Liver (tissue), 8 donors: ENCODE measurements at regions not wholly inside any gene's neighbourhood (a gene's known extent, or its start where the extent isn't known, plus 50 kb on each side); places are given as distances from the start of the nearest gene placed in this dataset.

Source experiments
- DNase-seq: peaks from one replicate; pipeline ENCODE4 v3.0.0-alpha.2; 2017; ENCODE audit warnings: low spot score
- H3K27ac ChIP-seq, 2 donors: one replicate each; pipeline ENCODE4 v1.7.0; 2013; ENCODE audit warnings: inconsistent platforms in 2 of 2, low read length in 2 of 2, control low read depth in 1 of 2, low read depth in 1 of 2, mild to moderate bottlenecking in 1 of 2
- H3K27me3 ChIP-seq, 4 donors: one replicate each; pipeline versions ENCODE4 v1.6.1 to v1.7.0; 2013; ENCODE audit warnings: low read length in 3 of 4, inconsistent platforms in 1 of 4, mild to moderate bottlenecking in 1 of 4, moderate library complexity in 1 of 4; ENCODE audit not compliant: control insufficient read depth in 4 of 4, insufficient read depth in 4 of 4
- H3K36me3 ChIP-seq, 4 donors: one replicate each; pipeline versions ENCODE4 v1.6.1 to v1.7.0; 2013; ENCODE audit warnings: low read length in 3 of 4, mild to moderate bottlenecking in 3 of 4, low read depth in 1 of 4, moderate library complexity in 1 of 4; ENCODE audit not compliant: control insufficient read depth in 4 of 4, insufficient read depth in 3 of 4
- H3K4me1 ChIP-seq, 4 donors: one replicate each; pipeline versions ENCODE4 v1.6.1 to v1.7.0; 2013; ENCODE audit warnings: low read length in 3 of 4, mild to moderate bottlenecking in 3 of 4, moderate library complexity in 1 of 4; ENCODE audit not compliant: control insufficient read depth in 4 of 4, insufficient read depth in 4 of 4
- H3K4me3 ChIP-seq, 3 donors: one replicate each; pipeline versions ENCODE4 v1.6.1 to v1.7.0; 2013; ENCODE audit warnings: low read length in 3 of 3, control low read depth in 1 of 3, low read depth in 1 of 3, mild to moderate bottlenecking in 1 of 3
- H3K9ac ChIP-seq, 2 donors: one replicate each; pipeline ENCODE4 v1.7.0; 2013; ENCODE audit warnings: low read length in 2 of 2, mild to moderate bottlenecking in 2 of 2, moderate library complexity in 2 of 2, control low read depth in 1 of 2, low read depth in 1 of 2
- H3K9me3 ChIP-seq, 4 donors: one replicate each; pipeline versions ENCODE4 v1.6.1 to v1.7.0; 2013; ENCODE audit warnings: low read length in 3 of 4; ENCODE audit not compliant: control insufficient read depth in 4 of 4
- EGR1 ChIP-seq, 2 donors: IDR thresholded peaks; 2 replicates each; pipeline ENCODE4 v1.6.1; 2016 to 2018; ENCODE audit warnings: antibody characterized with exemption in 2 of 2, low read depth in 2 of 2
- FOXA2 ChIP-seq: IDR thresholded peaks from 2 replicates; pipeline ENCODE4 v1.6.1; 2016; ENCODE audit warnings: antibody characterized with exemption
- GABPA ChIP-seq, 2 donors: IDR thresholded peaks in 1 of 2; conservative IDR thresholded peaks in 1 of 2; 2 replicates each; pipeline ENCODE4 v1.6.1; 2016; ENCODE audit warnings: antibody characterized with exemption in 2 of 2, mild to moderate bottlenecking in 1 of 2, moderate library complexity in 1 of 2
- HNF4A ChIP-seq, 2 donors: conservative IDR thresholded peaks; 2 replicates each; pipeline ENCODE4 v1.6.1; 2016; ENCODE audit warnings: antibody characterized with exemption in 2 of 2, mild to moderate bottlenecking in 2 of 2
- HNF4G ChIP-seq: IDR thresholded peaks from 2 replicates; pipeline ENCODE4 v1.6.1; 2016; ENCODE audit warnings: antibody characterized with exemption
- JUND ChIP-seq, 2 donors: IDR thresholded peaks; 2 replicates each; pipeline ENCODE4 v1.6.1; 2016; ENCODE audit warnings: antibody characterized with exemption in 2 of 2
- NR2F2 ChIP-seq: IDR thresholded peaks from 2 replicates; pipeline ENCODE4 v1.6.1; 2016; ENCODE audit warnings: antibody characterized with exemption
- RAD21 ChIP-seq, 2 donors: IDR thresholded peaks; 2 replicates each; pipeline ENCODE4 v1.6.1; 2016; ENCODE audit warnings: antibody characterized with exemption in 2 of 2, mild to moderate bottlenecking in 2 of 2
- RXRA ChIP-seq, 2 donors: IDR thresholded peaks; 2 replicates each; pipeline ENCODE4 v1.6.1; 2017 to 2018; ENCODE audit warnings: antibody characterized with exemption in 2 of 2, mild to moderate bottlenecking in 1 of 2
- SP1 ChIP-seq: IDR thresholded peaks from 2 replicates; pipeline ENCODE4 v1.6.1; 2018; ENCODE audit warnings: antibody characterized with exemption, mild to moderate bottlenecking
- TAF1 ChIP-seq: conservative IDR thresholded peaks from 2 replicates; pipeline ENCODE4 v1.6.1; 2016; ENCODE audit warnings: antibody characterized with exemption, mild to moderate bottlenecking
- YY1 ChIP-seq: IDR thresholded peaks from 2 replicates; pipeline ENCODE4 v1.6.1; 2016; ENCODE audit warnings: antibody characterized with exemption, mild to moderate bottlenecking
- WGBS: extraction: QIAGEN DNeasy Blood & Tissue Kit; methylation state at CpG from one replicate; pipeline ENCODE4 v1.1.7; 2013; 5-methylcytosine and 5-hydroxymethylcytosine counted together
- TF ChIP-seq, protein P1 (sequence below): fragments of 150-350 bp; IDR thresholded peaks from 2 replicates; pipeline ENCODE4 v1.5.1; 2017; ENCODE audit warnings: improper control_type of control experiment, low read depth, low read length; ENCODE audit not compliant: missing input control
- TF ChIP-seq, protein P2 (sequence below): IDR thresholded peaks from 2 replicates; pipeline ENCODE4 v1.6.1; 2016; ENCODE audit warnings: antibody characterized with exemption
- TF ChIP-seq, protein P3 (sequence below): IDR thresholded peaks from 2 replicates; pipeline ENCODE4 v1.6.1; 2016; ENCODE audit warnings: antibody characterized with exemption
- TF ChIP-seq, protein P4 (sequence below): IDR thresholded peaks from 2 replicates; pipeline ENCODE4 v1.6.1; 2016; ENCODE audit warnings: antibody characterized with exemption
- TF ChIP-seq, protein P5 (sequence below): IDR thresholded peaks from 2 replicates; pipeline ENCODE4 v1.6.1; 2016; ENCODE audit warnings: antibody characterized with exemption, mild to moderate bottlenecking
- donor health status: healthy.
- donor health status: healthy.
- donor health status: healthy.
- donor health status: healthy.
- donor health status: healthy.

- no peaks in the 10 kb centered on the region for H3K36me3 ChIP-seq
- TF ChIP-seq, protein P1, sequence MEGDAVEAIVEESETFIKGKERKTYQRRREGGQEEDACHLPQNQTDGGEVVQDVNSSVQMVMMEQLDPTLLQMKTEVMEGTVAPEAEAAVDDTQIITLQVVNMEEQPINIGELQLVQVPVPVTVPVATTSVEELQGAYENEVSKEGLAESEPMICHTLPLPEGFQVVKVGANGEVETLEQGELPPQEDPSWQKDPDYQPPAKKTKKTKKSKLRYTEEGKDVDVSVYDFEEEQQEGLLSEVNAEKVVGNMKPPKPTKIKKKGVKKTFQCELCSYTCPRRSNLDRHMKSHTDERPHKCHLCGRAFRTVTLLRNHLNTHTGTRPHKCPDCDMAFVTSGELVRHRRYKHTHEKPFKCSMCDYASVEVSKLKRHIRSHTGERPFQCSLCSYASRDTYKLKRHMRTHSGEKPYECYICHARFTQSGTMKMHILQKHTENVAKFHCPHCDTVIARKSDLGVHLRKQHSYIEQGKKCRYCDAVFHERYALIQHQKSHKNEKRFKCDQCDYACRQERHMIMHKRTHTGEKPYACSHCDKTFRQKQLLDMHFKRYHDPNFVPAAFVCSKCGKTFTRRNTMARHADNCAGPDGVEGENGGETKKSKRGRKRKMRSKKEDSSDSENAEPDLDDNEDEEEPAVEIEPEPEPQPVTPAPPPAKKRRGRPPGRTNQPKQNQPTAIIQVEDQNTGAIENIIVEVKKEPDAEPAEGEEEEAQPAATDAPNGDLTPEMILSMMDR = no peak
- TF ChIP-seq, protein P2, sequence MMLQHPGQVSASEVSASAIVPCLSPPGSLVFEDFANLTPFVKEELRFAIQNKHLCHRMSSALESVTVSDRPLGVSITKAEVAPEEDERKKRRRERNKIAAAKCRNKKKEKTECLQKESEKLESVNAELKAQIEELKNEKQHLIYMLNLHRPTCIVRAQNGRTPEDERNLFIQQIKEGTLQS = no peak
- TF ChIP-seq YY1 (no peak), HNF4A (conservative IDR thresholded peaks at IDR 0.05) (no peak), FOXA2 (no peak), HNF4G (no peak), GABPA (IDR thresholded peaks at IDR 0.05 in 1 of 2, conservative IDR thresholded peaks at IDR 0.05 in 1 of 2) (no peak), JUND (IDR thresholded peaks at IDR 0.05) (no peak), EGR1 (IDR thresholded peaks at IDR 0.05; ENCODE audit: low read depth in 2 of 2) (no peak), TAF1 (no peak), RAD21 (IDR thresholded peaks at IDR 0.05) (no peak), SP1 (no peak), NR2F2 (no peak)
- TF ChIP-seq, protein P3, sequence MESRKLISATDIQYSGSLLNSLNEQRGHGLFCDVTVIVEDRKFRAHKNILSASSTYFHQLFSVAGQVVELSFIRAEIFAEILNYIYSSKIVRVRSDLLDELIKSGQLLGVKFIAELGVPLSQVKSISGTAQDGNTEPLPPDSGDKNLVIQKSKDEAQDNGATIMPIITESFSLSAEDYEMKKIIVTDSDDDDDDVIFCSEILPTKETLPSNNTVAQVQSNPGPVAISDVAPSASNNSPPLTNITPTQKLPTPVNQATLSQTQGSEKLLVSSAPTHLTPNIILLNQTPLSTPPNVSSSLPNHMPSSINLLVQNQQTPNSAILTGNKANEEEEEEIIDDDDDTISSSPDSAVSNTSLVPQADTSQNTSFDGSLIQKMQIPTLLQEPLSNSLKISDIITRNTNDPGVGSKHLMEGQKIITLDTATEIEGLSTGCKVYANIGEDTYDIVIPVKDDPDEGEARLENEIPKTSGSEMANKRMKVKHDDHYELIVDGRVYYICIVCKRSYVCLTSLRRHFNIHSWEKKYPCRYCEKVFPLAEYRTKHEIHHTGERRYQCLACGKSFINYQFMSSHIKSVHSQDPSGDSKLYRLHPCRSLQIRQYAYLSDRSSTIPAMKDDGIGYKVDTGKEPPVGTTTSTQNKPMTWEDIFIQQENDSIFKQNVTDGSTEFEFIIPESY = no peak
- H3K27ac ChIP-seq = peak overlapping the region; percentile 72
- DNase-seq = no peak
- peaks cover 18 to 49% (median 36%) of the 10 kb centered on the region in 4 donors for H3K4me1 ChIP-seq
- H3K27me3 ChIP-seq = no peaks in the 10 kb centered on the region
- WGBS = 74% methylated on average over 7 of the region's 7 CpGs
- no peaks in the 10 kb centered on the region for H3K9me3 ChIP-seq
- no peak overlapping the region for H3K4me3 ChIP-seq
- no peak overlapping the region for H3K9ac ChIP-seq
Observed at GRCh38 chr6:167761794-167762258, 64.9 kb upstream of the AFDN start.

DNA sequence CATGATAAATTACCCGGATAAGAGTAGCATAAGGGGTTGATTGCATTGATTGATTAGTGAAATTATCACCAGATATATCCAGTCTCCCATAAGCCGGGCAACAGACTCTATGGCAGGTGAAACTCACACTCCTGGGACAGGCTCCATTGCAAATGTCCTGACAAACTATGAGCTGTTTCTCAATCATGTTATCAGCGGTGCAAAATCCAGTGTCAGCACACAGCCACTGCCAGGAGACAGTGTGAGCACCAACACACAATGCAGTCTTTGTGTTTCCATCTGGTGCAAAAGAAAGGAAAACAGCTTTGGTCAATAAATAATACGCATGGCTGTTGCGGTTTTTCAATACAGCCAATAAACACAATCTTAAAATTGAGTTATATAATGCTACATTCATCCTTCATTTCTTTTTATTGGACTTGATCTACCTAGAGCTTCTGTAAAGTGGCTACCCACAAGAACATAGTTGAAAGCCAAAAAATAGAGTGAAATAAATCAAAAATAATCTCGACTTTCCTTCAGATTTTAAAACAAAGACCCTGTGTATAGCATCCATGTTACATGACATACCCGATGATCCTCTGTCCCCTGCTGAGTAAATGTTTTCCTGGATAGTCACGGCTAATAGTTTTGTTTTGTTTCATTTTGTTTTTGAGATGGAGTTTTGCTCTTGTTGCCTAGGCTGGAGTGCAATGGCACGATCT, 64.3 kb upstream of the AFDN start:
- Histone ChIP-seq H3K4me1 (peaks cover 18 to 49% (median 36%) of the 10 kb centered on the region in 4 donors), H3K9ac (no peak overlapping the region), H3K27ac (peak overlapping the region; percentile 72), H3K4me3 (no peak overlapping the region), H3K9me3 (no peaks in the 10 kb centered on the region), H3K36me3 (no peaks in the 10 kb centered on the region), H3K27me3 (no peaks in the 10 kb centered on the region)
- 37% methylated on average over 9 of the region's 9 CpGs for WGBS
- DNase-seq = no peak
- peak; percentile 84 for TF ChIP-seq SP1
- TF ChIP-seq JUND (IDR thresholded peaks at IDR 0.05) = peak in 1 of 2 donors; percentile 48
- TF ChIP-seq HNF4G = peak; percentile 67
- TF ChIP-seq NR2F2 = peak; percentile 67
- TF ChIP-seq RXRA (IDR thresholded peaks at IDR 0.05) = peak; percentile 81 to 96
- no peak for TF ChIP-seq TAF1
- TF ChIP-seq EGR1 (IDR thresholded peaks at IDR 0.05; ENCODE audit: low read depth in 2 of 2) = peak; percentile 26 to 79
- peak; percentile 94 for TF ChIP-seq YY1
- TF ChIP-seq, protein P2 = no peak
- peak; percentile 81 to 94 for TF ChIP-seq HNF4A (conservative IDR thresholded peaks at IDR 0.05)
- TF ChIP-seq, protein P1 = no peak
- TF ChIP-seq, protein P3 = peak; percentile 56
- TF ChIP-seq, protein P4, sequence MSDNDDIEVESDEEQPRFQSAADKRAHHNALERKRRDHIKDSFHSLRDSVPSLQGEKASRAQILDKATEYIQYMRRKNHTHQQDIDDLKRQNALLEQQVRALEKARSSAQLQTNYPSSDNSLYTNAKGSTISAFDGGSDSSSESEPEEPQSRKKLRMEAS = peak; percentile 84
- TF ChIP-seq, protein P5, sequence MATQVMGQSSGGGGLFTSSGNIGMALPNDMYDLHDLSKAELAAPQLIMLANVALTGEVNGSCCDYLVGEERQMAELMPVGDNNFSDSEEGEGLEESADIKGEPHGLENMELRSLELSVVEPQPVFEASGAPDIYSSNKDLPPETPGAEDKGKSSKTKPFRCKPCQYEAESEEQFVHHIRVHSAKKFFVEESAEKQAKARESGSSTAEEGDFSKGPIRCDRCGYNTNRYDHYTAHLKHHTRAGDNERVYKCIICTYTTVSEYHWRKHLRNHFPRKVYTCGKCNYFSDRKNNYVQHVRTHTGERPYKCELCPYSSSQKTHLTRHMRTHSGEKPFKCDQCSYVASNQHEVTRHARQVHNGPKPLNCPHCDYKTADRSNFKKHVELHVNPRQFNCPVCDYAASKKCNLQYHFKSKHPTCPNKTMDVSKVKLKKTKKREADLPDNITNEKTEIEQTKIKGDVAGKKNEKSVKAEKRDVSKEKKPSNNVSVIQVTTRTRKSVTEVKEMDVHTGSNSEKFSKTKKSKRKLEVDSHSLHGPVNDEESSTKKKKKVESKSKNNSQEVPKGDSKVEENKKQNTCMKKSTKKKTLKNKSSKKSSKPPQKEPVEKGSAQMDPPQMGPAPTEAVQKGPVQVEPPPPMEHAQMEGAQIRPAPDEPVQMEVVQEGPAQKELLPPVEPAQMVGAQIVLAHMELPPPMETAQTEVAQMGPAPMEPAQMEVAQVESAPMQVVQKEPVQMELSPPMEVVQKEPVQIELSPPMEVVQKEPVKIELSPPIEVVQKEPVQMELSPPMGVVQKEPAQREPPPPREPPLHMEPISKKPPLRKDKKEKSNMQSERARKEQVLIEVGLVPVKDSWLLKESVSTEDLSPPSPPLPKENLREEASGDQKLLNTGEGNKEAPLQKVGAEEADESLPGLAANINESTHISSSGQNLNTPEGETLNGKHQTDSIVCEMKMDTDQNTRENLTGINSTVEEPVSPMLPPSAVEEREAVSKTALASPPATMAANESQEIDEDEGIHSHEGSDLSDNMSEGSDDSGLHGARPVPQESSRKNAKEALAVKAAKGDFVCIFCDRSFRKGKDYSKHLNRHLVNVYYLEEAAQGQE = no peak
- TF ChIP-seq FOXA2 = peak; percentile 68
